PC-9 (cell line): ENCODE measurements at regions not wholly inside any gene's neighbourhood (a gene's known extent, or its start where the extent isn't known, plus 50 kb on each side); places are given as distances from the start of the nearest gene placed in this dataset.

ENCODE experiments used
- CTCF ChIP-seq: fragments of 200-600 bp; sonication (generic); conservative IDR thresholded peaks from 2 replicates; pipeline ENCODE4 v1.6.1; 2017; ENCODE audit warnings: mixed run types, antibody characterized with exemption, mild to moderate bottlenecking, moderate library complexity
- EZH2 ChIP-seq: fragments of 200-600 bp; sonication (generic); IDR thresholded peaks from 2 replicates; pipeline ENCODE4 v1.8.0; 2017; ENCODE audit warnings: antibody characterized with exemption, low read depth

- TF ChIP-seq CTCF, result no peak
- no peak for TF ChIP-seq EZH2
Observed at GRCh38 chr5:169367861-169368260, 66.9 kb upstream of the SLIT3 start.
